Dendritic cell treated with granulocyte-macrophage colony-stimulating factor and Interleukin-4, amounts not matched to agents 40 ng/mL and 50 ng/mL, for 4 days (primary cell): ENCODE measurements at regions not wholly inside any gene's neighbourhood (a gene's known extent, or its start where the extent isn't known, plus 50 kb on each side); places are given as distances from the start of the nearest gene placed in this dataset.
"Not testable (repeated sequence)": the region's sequence is repeated elsewhere in the genome, so short reads cannot be mapped to it uniquely, and the experiment has no call there.

Experiments
- H3K27ac Mint-ChIP-seq: one replicate; pipeline ENCODE4 v1.8.0; 2022; ENCODE audit warnings: mild to moderate bottlenecking, mixed read lengths
- H3K27me3 Mint-ChIP-seq: one replicate; pipeline ENCODE4 v1.8.0; 2022; ENCODE audit warnings: mild to moderate bottlenecking, mixed read lengths
- H3K36me3 Mint-ChIP-seq: one replicate; pipeline ENCODE4 v1.8.0; 2022; ENCODE audit warnings: low read depth, mixed read lengths
- H3K4me1 Mint-ChIP-seq: one replicate; pipeline ENCODE4 v1.8.0; 2022; ENCODE audit warnings: low read depth, mixed read lengths
- H3K4me3 Mint-ChIP-seq: one replicate; pipeline ENCODE4 v1.8.0; 2022; ENCODE audit warnings: mild to moderate bottlenecking, moderate library complexity, mixed read lengths
- H3K9me3 Mint-ChIP-seq: one replicate; pipeline ENCODE4 v1.8.0; 2022; ENCODE audit warnings: mixed read lengths
- intact Hi-C: fragments of 100-400 bp; cut with micrococcal nuclease; formaldehyde crosslinking; loops from one replicate; pipeline ENCODE4 v1.15.0; 2022

GRCh38 chr2:184041777-184042176 is 556.6 kb upstream of the ZNF804A start:
- intact Hi-C loops = no loop called here
- no peaks in the 10 kb centered on the region for H3K27me3 Mint-ChIP-seq

DNA sequence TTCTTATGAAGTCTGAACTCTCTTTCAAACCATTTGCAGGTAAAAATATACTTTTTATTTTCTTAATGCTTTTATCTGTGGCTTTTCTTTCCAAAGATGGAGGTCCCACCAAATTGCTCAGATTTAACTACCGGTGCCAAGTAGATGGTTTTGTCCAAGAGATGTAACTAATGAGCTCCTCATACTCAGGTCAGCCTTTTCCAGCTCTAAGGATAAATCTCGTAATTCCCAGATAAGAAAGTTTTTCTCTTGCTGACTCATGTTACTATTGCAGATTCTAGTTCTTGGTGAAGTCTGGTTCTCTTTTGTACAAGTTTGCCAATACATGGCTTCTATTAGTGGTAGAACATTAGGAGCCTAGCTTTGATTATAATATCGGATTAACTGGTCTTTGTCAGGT is 550.8 kb upstream of the ZNF804A start:
- H3K27ac Mint-ChIP-seq = no peak overlapping the region
- no peaks in the 10 kb centered on the region for H3K36me3 Mint-ChIP-seq
- H3K9me3 Mint-ChIP-seq = no peaks in the 10 kb centered on the region
- no peak overlapping the region for H3K4me3 Mint-ChIP-seq
- intact Hi-C loops = no loop called here
- no peaks in the 10 kb centered on the region for H3K4me1 Mint-ChIP-seq
- H3K27me3 Mint-ChIP-seq = no peaks in the 10 kb centered on the region

More at GRCh38 chr2:184041777-184042176, 556.6 kb upstream of the ZNF804A start:
- H3K4me3 Mint-ChIP-seq = no peak overlapping the region
- H3K4me1 Mint-ChIP-seq = no peaks in the 10 kb centered on the region
- H3K27ac Mint-ChIP-seq = no peak overlapping the region
- H3K9me3 Mint-ChIP-seq = no peaks in the 10 kb centered on the region
- no peaks in the 10 kb centered on the region for H3K36me3 Mint-ChIP-seq

DNA sequence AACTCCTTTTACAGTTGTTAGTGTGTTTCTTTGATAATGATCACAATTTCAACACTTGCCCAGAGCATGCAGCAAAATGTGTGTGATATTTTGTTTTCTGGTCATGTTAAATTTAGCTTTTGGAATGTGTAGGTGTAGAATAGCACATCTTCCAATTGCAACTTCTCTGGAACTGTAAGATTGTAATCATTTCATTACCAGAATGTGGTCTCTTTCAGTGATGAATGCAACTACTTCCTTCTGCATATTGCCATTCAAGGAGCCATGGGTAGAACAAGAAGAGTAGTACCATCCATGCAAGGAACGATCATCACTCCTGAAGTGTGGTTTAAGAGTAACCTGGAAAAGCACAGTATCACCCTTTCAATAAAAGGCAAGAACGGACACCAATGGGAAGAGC is 548.8 kb upstream of the ZNF804A start:
- intact Hi-C loops = no loop called here
- Mint-ChIP-seq H3K27me3 (no peaks in the 10 kb centered on the region), H3K9me3 (no peaks in the 10 kb centered on the region), H3K27ac (no peak overlapping the region), H3K4me1 (no peaks in the 10 kb centered on the region), H3K4me3 (no peak overlapping the region), H3K36me3 (no peaks in the 10 kb centered on the region)

- Mint-ChIP-seq H3K9me3 (no peaks in the 10 kb centered on the region), H3K36me3 (no peaks in the 10 kb centered on the region), H3K27ac (no peak overlapping the region), H3K4me3 (no peak overlapping the region), H3K4me1 (no peaks in the 10 kb centered on the region), H3K27me3 (no peaks in the 10 kb centered on the region)
- intact Hi-C loops = no loop called here
These were observed 545.0 kb upstream of the ZNF804A start for GRCh38 chr2:184053326-184053725.

DNA sequence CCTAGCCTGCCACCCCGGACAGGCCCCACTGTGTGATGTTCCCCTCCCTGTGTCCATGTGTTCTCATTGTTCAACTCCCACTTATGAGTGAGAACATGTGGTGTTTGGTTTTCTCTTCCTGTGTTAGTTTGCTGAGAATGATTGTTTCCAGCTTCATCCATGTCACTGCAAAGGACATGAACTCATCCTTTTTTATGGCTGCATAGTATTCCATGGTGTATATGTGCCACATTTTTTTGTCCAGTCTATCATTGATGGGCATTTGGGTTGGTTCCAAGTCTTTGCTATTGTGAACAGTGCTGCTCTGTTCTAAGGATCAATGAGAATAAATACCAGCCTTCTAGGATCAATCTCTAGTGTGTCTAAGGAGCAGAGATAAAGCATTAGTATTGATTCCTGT is 543.9 kb upstream of the ZNF804A start:
- H3K36me3 Mint-ChIP-seq, H3K4me1 Mint-ChIP-seq, H3K4me3 Mint-ChIP-seq, H3K27me3 Mint-ChIP-seq, H3K27ac Mint-ChIP-seq, H3K9me3 Mint-ChIP-seq, intact Hi-C loops: not testable (repeated sequence)

DNA sequence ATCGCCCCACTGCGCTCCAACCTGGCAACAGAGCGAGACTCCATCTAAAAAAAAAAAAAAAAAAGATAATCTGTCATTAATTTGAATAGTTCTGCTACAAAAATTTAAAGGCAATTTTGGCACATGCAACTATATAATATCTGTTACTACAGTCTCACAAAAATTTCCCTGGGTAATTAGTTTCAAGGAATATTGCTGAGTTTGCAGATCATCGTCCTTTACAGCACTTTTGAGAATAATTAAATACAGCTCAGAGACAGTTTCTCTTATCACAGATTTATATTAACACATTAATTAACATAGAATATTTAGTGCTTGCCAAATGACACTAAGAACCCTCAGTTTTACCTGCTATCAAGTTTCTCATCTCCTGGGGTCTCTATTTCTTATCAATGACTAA is 540.4 kb upstream of the ZNF804A start:
- intact Hi-C loops = no loop called here
- Mint-ChIP-seq H3K4me1 (no peaks in the 10 kb centered on the region), H3K27ac (no peak overlapping the region), H3K27me3 (no peaks in the 10 kb centered on the region), H3K4me3 (no peak overlapping the region), H3K36me3 (no peaks in the 10 kb centered on the region), H3K9me3 (peaks cover 6% of the 10 kb centered on the region)

GRCh38 chr2:184060268-184060667 is 538.1 kb upstream of the ZNF804A start:
- intact Hi-C loops, H3K27me3 Mint-ChIP-seq, H3K4me1 Mint-ChIP-seq, H3K4me3 Mint-ChIP-seq, H3K36me3 Mint-ChIP-seq, H3K27ac Mint-ChIP-seq: not testable (repeated sequence)
- peaks cover 16% of the 10 kb centered on the region for H3K9me3 Mint-ChIP-seq

- Mint-ChIP-seq H3K27ac (no peak overlapping the region), H3K36me3 (no peaks in the 10 kb centered on the region), H3K4me1 (no peaks in the 10 kb centered on the region), H3K4me3 (no peak overlapping the region), H3K27me3 (no peaks in the 10 kb centered on the region), H3K9me3 (peaks cover 10% of the 10 kb centered on the region)
- intact Hi-C loops = no loop called here
These were observed 530.8 kb upstream of the ZNF804A start for GRCh38 chr2:184067502-184067901.

- Mint-ChIP-seq H3K4me1 (no peaks in the 10 kb centered on the region), H3K9me3 (no peaks in the 10 kb centered on the region), H3K27ac (no peak overlapping the region), H3K27me3 (no peaks in the 10 kb centered on the region), H3K4me3 (no peak overlapping the region), H3K36me3 (no peaks in the 10 kb centered on the region)
- intact Hi-C loops = no loop called here
These were observed 525.9 kb upstream of the ZNF804A start for GRCh38 chr2:184072470-184072869.

DNA sequence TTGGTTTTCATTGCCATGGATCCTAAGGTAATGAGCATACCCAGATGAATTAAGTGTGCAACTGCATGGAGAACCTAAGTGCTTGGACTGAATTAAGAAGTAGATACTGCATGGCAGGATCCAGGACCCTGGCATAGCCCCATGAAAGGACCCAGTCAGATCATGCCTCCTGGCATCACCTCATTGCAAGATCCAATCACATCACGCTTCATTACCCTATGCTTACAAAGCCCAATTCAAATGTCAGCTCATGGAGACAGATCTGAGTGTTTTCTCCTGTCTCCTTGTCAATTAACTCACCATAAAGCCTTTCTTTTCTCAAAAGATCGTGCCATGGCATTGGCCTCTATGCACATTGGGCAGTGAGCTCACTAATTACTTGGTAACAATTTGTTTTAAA is 519.8 kb upstream of the ZNF804A start:
- Mint-ChIP-seq H3K4me1 (no peaks in the 10 kb centered on the region), H3K27ac (no peak overlapping the region), H3K4me3 (no peak overlapping the region), H3K36me3 (no peaks in the 10 kb centered on the region), H3K9me3 (peaks cover 14% of the 10 kb centered on the region), H3K27me3 (no peaks in the 10 kb centered on the region)
- intact Hi-C loops = no loop called here

GRCh38 chr2:184091456-184091855 is 506.9 kb upstream of the ZNF804A start:
- peaks cover 8% of the 10 kb centered on the region for H3K9me3 Mint-ChIP-seq
- intact Hi-C loops = no loop called here
- H3K4me3 Mint-ChIP-seq = no peak overlapping the region
- H3K27me3 Mint-ChIP-seq = no peaks in the 10 kb centered on the region
- no peak overlapping the region for H3K27ac Mint-ChIP-seq
- no peaks in the 10 kb centered on the region for H3K4me1 Mint-ChIP-seq
- no peaks in the 10 kb centered on the region for H3K36me3 Mint-ChIP-seq

- no peaks in the 10 kb centered on the region for H3K9me3 Mint-ChIP-seq
- no peaks in the 10 kb centered on the region for H3K36me3 Mint-ChIP-seq
- no peaks in the 10 kb centered on the region for H3K27me3 Mint-ChIP-seq
- intact Hi-C loops = no loop called here
- H3K4me3 Mint-ChIP-seq = no peak overlapping the region
- no peaks in the 10 kb centered on the region for H3K4me1 Mint-ChIP-seq
- no peak overlapping the region for H3K27ac Mint-ChIP-seq
These were observed 484.5 kb upstream of the ZNF804A start for GRCh38 chr2:184113696-184114403.

GRCh38 chr2:184114439-184114838 is 483.9 kb upstream of the ZNF804A start:
- Mint-ChIP-seq H3K4me1 (no peaks in the 10 kb centered on the region), H3K36me3 (no peaks in the 10 kb centered on the region), H3K27me3 (no peaks in the 10 kb centered on the region), H3K27ac (no peak overlapping the region), H3K4me3 (no peak overlapping the region), H3K9me3 (no peaks in the 10 kb centered on the region)
- intact Hi-C loops = no loop called here

- H3K9me3 Mint-ChIP-seq = peaks cover 5% of the 10 kb centered on the region
- H3K27me3 Mint-ChIP-seq = no peaks in the 10 kb centered on the region
- H3K4me1 Mint-ChIP-seq = no peaks in the 10 kb centered on the region
- H3K36me3 Mint-ChIP-seq = no peaks in the 10 kb centered on the region
- no peak overlapping the region for H3K4me3 Mint-ChIP-seq
- intact Hi-C loops = no loop called here
- H3K27ac Mint-ChIP-seq = no peak overlapping the region
These were observed 478.1 kb upstream of the ZNF804A start for GRCh38 chr2:184119989-184120800.

- intact Hi-C loops = no loop called here
- no peak overlapping the region for H3K27ac Mint-ChIP-seq
These were observed 472.5 kb upstream of the ZNF804A start for GRCh38 chr2:184125867-184126266.

More at GRCh38 chr2:184125867-184126266, 472.5 kb upstream of the ZNF804A start:
- no peaks in the 10 kb centered on the region for H3K27me3 Mint-ChIP-seq
- H3K4me3 Mint-ChIP-seq = no peak overlapping the region
- H3K9me3 Mint-ChIP-seq = peaks cover 26% of the 10 kb centered on the region
- H3K36me3 Mint-ChIP-seq = no peaks in the 10 kb centered on the region
- H3K4me1 Mint-ChIP-seq = no peaks in the 10 kb centered on the region
